Keratinocyte (primary cell): ENCODE measurements at regions not wholly inside any gene's neighbourhood (a gene's known extent, or its start where the extent isn't known, plus 50 kb on each side); places are given as distances from the start of the nearest gene placed in this dataset.

Experiments
- DNase-seq: peaks from one replicate; pipeline ENCODE4 v3.0.0-alpha.2; 2011; ENCODE audit warnings: low read depth, missing footprints, low spot score
- FAIRE-seq: peaks from 2 replicates; lab custom pipeline; 2011; peaks lifted over from hg19 to GRCh38; lab: Jason Lieb, UNC
- H2AFZ ChIP-seq: 2 replicates; pipeline ENCODE4 v1.6.0; 2012; ENCODE audit warnings: low read length, control low read depth, inconsistent platforms; ENCODE audit not compliant: control insufficient read depth
- H3K27ac ChIP-seq: 2 replicates; pipeline ENCODE4 v1.5.1; 2011; ENCODE audit warnings: low read length; ENCODE audit not compliant: control insufficient read depth, insufficient read depth
- H3K27me3 ChIP-seq: 3 replicates; pipeline ENCODE4 v1.6.0; 2011; ENCODE audit warnings: low read length; ENCODE audit not compliant: control insufficient read depth, insufficient read depth; ENCODE audit errors: extremely low read depth
- H3K36me3 ChIP-seq, 2 experiments: 2 replicates in 1 of 2; 3 replicates in 1 of 2; pipeline ENCODE4 v1.5.1; 2011; ENCODE audit warnings: low read length in 2 of 2, mild to moderate bottlenecking in 1 of 2; ENCODE audit not compliant: control insufficient read depth in 2 of 2, insufficient read depth in 2 of 2; ENCODE audit errors: extremely low read depth in 1 of 2
- H3K4me1 ChIP-seq: 3 replicates; pipeline ENCODE4 v1.5.1; 2011; ENCODE audit warnings: low read length; ENCODE audit not compliant: control insufficient read depth, insufficient read depth; ENCODE audit errors: extremely low read depth
- H3K4me2 ChIP-seq: 3 replicates; pipeline ENCODE4 v1.6.0; 2011; ENCODE audit warnings: low read depth, low read length; ENCODE audit not compliant: control insufficient read depth, insufficient read depth; ENCODE audit errors: extremely low read depth
- H3K4me3 ChIP-seq, 3 experiments: fragments of 200-600 bp in 1 of 3; sonication (generic) in 1 of 3; 2 replicates in 2 of 3; 3 replicates in 1 of 3; pipeline ENCODE4 v1.5.1; 2011 to 2016; ENCODE audit warnings: low read length in 3 of 3, mild to moderate bottlenecking in 3 of 3, control low read depth in 2 of 3, inconsistent platforms in 1 of 3, low read depth in 1 of 3, mixed read lengths in 1 of 3, mixed run types in 1 of 3, moderate library complexity in 1 of 3; ENCODE audit not compliant: control insufficient read depth in 2 of 3, insufficient read depth in 2 of 3; ENCODE audit errors: extremely low read depth in 1 of 3
- H3K79me2 ChIP-seq: 2 replicates; pipeline ENCODE4 v1.6.0; 2012; ENCODE audit warnings: low read length; ENCODE audit not compliant: control insufficient read depth, insufficient read depth
- H3K9ac ChIP-seq: 3 replicates; pipeline ENCODE4 v1.6.0; 2011; ENCODE audit warnings: low read length; ENCODE audit not compliant: control insufficient read depth, insufficient read depth; ENCODE audit errors: extremely low read depth
- H3K9me1 ChIP-seq: 3 replicates; pipeline ENCODE4 v1.6.0; 2011; ENCODE audit warnings: low read length; ENCODE audit not compliant: control insufficient read depth, insufficient read depth; ENCODE audit errors: extremely low read depth
- H3K9me3 ChIP-seq: 2 replicates; pipeline ENCODE4 v1.5.1; 2012; ENCODE audit warnings: low read depth, low read length; ENCODE audit not compliant: control insufficient read depth
- H4K20me1 ChIP-seq: 3 replicates; pipeline ENCODE4 v1.6.0; 2011; ENCODE audit warnings: low read length; ENCODE audit not compliant: control insufficient read depth, insufficient read depth; ENCODE audit errors: extremely low read depth
- EZH2 ChIP-seq: IDR thresholded peaks from one replicate; pipeline ENCODE4 v1.6.1; 2012; ENCODE audit warnings: inconsistent platforms, mild to moderate bottlenecking, low read length, moderate library complexity
- dilution Hi-C: fragments of 300-500 bp; cut with MboI; formaldehyde crosslinking; loops from one replicate; pipeline ENCODE4 v1.7.0; 2020; ENCODE audit warnings: low sequenced_read_pairs; ENCODE audit not compliant: extremely low pct_ligation_motif_present
- TF ChIP-seq, protein P1 (sequence below), 3 experiments: IDR thresholded peaks in 1 of 3; conservative IDR thresholded peaks in 1 of 3; optimal IDR thresholded peaks in 1 of 3; 2 replicates in 2 of 3; 3 replicates in 1 of 3; pipeline versions ENCODE3 to v1.5.1; 2011; ENCODE audit warnings: low read length in 3 of 3, mild to moderate bottlenecking in 3 of 3, moderate library complexity in 2 of 3, control low read depth in 1 of 3, inconsistent platforms in 1 of 3; ENCODE audit not compliant: insufficient read depth in 2 of 3; ENCODE audit errors: extremely low read depth in 1 of 3

DNA sequence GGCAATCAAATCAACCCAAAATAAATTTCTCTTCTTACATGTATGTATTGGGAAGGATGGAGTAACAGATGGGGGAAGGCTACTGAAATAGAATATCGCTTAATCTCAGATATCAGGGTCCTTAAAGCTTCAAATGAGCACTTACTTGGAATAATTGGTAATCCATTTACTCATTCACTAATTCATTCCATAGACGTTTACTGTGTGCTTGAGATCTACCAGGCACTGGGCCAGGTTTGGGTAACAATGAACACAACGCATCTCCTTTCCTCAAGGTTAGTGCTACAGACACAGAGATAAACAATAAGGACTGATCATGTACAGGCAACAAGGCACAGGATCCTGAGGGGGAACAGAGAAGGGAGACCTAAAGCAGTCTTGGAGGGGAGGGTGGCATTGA, 54.4 kb upstream of the KRR1 start:
- peaks cover 3% of the 10 kb centered on the region for H3K9me3 ChIP-seq
- H4K20me1 ChIP-seq = no peaks in the 10 kb centered on the region
- H3K79me2 ChIP-seq = no peaks in the 10 kb centered on the region
- no peak overlapping the region for H2AFZ ChIP-seq
- dilution Hi-C loops = no loop called here
- no peak overlapping the region for H3K9ac ChIP-seq
- FAIRE-seq (no peak), DNase-seq (no peak)
- H3K4me3 ChIP-seq = no peak overlapping the region
- TF ChIP-seq, protein P1, sequence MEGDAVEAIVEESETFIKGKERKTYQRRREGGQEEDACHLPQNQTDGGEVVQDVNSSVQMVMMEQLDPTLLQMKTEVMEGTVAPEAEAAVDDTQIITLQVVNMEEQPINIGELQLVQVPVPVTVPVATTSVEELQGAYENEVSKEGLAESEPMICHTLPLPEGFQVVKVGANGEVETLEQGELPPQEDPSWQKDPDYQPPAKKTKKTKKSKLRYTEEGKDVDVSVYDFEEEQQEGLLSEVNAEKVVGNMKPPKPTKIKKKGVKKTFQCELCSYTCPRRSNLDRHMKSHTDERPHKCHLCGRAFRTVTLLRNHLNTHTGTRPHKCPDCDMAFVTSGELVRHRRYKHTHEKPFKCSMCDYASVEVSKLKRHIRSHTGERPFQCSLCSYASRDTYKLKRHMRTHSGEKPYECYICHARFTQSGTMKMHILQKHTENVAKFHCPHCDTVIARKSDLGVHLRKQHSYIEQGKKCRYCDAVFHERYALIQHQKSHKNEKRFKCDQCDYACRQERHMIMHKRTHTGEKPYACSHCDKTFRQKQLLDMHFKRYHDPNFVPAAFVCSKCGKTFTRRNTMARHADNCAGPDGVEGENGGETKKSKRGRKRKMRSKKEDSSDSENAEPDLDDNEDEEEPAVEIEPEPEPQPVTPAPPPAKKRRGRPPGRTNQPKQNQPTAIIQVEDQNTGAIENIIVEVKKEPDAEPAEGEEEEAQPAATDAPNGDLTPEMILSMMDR (optimal IDR thresholded peaks at IDR 0.05 in 1 of 3, IDR thresholded peaks at IDR 0.05 in 1 of 3, conservative IDR thresholded peaks at IDR 0.05 in 1 of 3; ENCODE audit: extremely low read depth in 1 of 3, insufficient read depth in 2 of 3, low read length in 3 of 3) = no peak
- TF ChIP-seq EZH2 = no peak
- H3K4me1 ChIP-seq = peaks cover 6% of the 10 kb centered on the region
- no peaks in the 10 kb centered on the region for H3K36me3 ChIP-seq
- no peaks in the 10 kb centered on the region for H3K27me3 ChIP-seq
- no peaks in the 10 kb centered on the region for H3K9me1 ChIP-seq
- no peak overlapping the region for H3K27ac ChIP-seq
- no peak overlapping the region for H3K4me2 ChIP-seq

DNA sequence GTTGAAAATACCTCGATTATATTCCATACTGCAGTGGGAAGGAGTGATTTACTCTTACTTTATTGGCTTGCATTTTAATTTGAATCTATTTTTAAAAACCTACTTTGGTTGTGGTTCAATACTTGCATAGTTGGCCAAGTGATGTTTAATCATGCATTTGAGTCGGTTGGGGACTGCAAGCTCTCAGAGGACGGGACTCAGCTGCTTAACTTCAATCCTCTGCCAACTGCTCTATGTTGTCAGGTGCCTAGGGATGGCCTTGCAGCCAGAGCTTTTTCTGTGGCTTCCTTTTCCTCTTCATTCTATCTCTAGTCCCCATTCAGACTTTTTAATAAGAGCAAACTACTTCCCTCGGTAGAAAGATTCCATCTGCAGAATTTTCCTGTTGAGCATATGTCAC, 53.4 kb upstream of the KRR1 start:
- dilution Hi-C loops = no loop called here
- Histone ChIP-seq H3K9me3 (peaks cover 3% of the 10 kb centered on the region), H3K4me3 (no peak overlapping the region), H3K9ac (no peak overlapping the region), H3K79me2 (no peaks in the 10 kb centered on the region), H3K36me3 (no peaks in the 10 kb centered on the region), H3K27ac (no peak overlapping the region), H3K4me1 (peaks cover 11% of the 10 kb centered on the region), H4K20me1 (no peaks in the 10 kb centered on the region), H3K4me2 (no peak overlapping the region), H3K9me1 (no peaks in the 10 kb centered on the region), H3K27me3 (no peaks in the 10 kb centered on the region), H2AFZ (no peak overlapping the region)
- FAIRE-seq (no peak), DNase-seq (no peak)
- TF ChIP-seq, protein P1 (optimal IDR thresholded peaks at IDR 0.05 in 1 of 3, IDR thresholded peaks at IDR 0.05 in 1 of 3, conservative IDR thresholded peaks at IDR 0.05 in 1 of 3; ENCODE audit: extremely low read depth in 1 of 3, insufficient read depth in 2 of 3, low read length in 3 of 3) = no peak
- TF ChIP-seq EZH2 = no peak
